Left lung (tissue), 4 donors: ENCODE measurements at regions not wholly inside any gene's neighbourhood (a gene's known extent, or its start where the extent isn't known, plus 50 kb on each side); places are given as distances from the start of the nearest gene placed in this dataset.

Source experiments
- ATAC-seq: fragments of 200-7000 bp; cut with Tn5 transposase; one replicate; pipeline ENCODE4 v1.9.1; 2020; ENCODE audit warnings: moderate library complexity
- DNase-seq, 4 donors: peaks; one replicate each; pipeline ENCODE4 v3.0.0-alpha.2; 2013 to 2020
- H3K27ac ChIP-seq, 2 donors: fragments of 200-600 bp; sonication (generic) in 1 of 2; one replicate each; pipeline versions ENCODE4 v1.5.0 to v1.8.0; 2020 to 2021
- H3K27me3 ChIP-seq, 2 donors: fragments of 200-600 bp; sonication (generic) in 1 of 2; one replicate each; pipeline versions ENCODE4 v1.5.0 to v1.8.0; 2020 to 2021
- H3K36me3 ChIP-seq, 2 donors: fragments of 200-600 bp; sonication (generic) in 1 of 2; one replicate each; pipeline versions ENCODE4 v1.5.0 to v1.8.0; 2020 to 2021
- H3K4me1 ChIP-seq, 2 donors: fragments of 200-600 bp; one replicate each; pipeline ENCODE4 v1.8.0; 2021
- H3K4me3 ChIP-seq, 2 donors: fragments of 200-600 bp; sonication (generic) in 1 of 2; one replicate each; pipeline versions ENCODE4 v1.5.0 to v1.8.0; 2020 to 2021; ENCODE audit warnings: mild to moderate bottlenecking in 1 of 2
- H3K9me3 ChIP-seq, 2 donors: fragments of 200-600 bp; sonication (generic) in 1 of 2; one replicate each; pipeline versions ENCODE4 v1.5.0 to v1.8.0; 2020 to 2021
- intact Hi-C, 2 donors: fragments of 100-400 bp; cut with DNase I; formaldehyde crosslinking; loops; one replicate each; pipeline versions ENCODE4 v1.11.2 to v1.14.2; 2022
- TF ChIP-seq, protein P1 (sequence below), 2 donors: fragments of 200-600 bp; sonication (generic) in 1 of 2; IDR thresholded peaks; one replicate each; pipeline versions ENCODE4 v1.5.0 to v1.8.0; 2021; ENCODE audit warnings: antibody characterized with exemption in 2 of 2
- donor health status: DM: no; HTN: yes; CAD: no.
- donor health status: DM: no; HTN: no; CAD: no.

DNA sequence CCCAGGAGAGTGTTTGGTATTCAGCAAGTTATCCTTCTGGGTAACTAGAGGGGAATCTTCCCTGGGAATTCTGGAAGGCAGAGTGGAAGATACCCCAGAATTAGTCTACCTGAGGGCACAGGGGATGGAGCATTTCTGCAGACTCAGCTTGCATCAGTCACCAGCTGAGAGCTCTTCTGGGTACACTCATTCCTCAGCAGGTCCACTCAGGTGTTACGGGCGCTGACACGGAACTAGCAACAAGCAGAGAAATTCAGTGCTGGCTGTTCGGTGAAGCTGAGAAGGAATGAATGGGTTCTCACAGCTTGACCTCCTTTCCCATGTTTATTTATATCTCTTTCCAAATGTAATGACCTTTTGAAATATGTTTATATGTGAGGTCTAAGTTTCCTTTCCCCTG is 106.0 kb upstream of the PNPLA4 start:
- no peak for DNase-seq
- peak; percentile 62 for ATAC-seq
- Histone ChIP-seq H3K27ac (no peak overlapping the region), H3K4me1 (no peaks in the 10 kb centered on the region), H3K27me3 (no peaks in the 10 kb centered on the region), H3K36me3 (no peaks in the 10 kb centered on the region), H3K4me3 (no peak overlapping the region), H3K9me3 (no peaks in the 10 kb centered on the region)
- TF ChIP-seq, protein P1, sequence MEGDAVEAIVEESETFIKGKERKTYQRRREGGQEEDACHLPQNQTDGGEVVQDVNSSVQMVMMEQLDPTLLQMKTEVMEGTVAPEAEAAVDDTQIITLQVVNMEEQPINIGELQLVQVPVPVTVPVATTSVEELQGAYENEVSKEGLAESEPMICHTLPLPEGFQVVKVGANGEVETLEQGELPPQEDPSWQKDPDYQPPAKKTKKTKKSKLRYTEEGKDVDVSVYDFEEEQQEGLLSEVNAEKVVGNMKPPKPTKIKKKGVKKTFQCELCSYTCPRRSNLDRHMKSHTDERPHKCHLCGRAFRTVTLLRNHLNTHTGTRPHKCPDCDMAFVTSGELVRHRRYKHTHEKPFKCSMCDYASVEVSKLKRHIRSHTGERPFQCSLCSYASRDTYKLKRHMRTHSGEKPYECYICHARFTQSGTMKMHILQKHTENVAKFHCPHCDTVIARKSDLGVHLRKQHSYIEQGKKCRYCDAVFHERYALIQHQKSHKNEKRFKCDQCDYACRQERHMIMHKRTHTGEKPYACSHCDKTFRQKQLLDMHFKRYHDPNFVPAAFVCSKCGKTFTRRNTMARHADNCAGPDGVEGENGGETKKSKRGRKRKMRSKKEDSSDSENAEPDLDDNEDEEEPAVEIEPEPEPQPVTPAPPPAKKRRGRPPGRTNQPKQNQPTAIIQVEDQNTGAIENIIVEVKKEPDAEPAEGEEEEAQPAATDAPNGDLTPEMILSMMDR (IDR thresholded peaks at IDR 0.05), result no peak
- intact Hi-C loops, result no loop called here

DNA sequence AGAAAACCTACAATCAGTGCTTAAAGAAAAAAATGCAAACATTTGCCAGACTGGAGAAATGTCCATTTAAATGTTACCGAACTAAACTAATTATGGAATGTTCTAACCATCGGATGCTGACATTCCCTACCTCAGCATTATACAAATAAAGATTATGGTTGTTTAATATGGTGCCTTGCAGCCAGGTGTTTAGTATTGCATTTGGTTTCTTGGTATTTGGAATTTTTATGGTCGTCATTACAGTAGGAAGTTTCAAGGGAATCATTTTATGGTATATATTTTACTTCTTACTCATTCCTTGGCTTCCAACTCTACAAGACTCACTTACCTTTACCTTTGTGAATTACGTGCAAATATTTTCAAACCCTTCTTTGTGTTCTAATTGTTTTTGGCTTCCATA is 103.1 kb upstream of the PNPLA4 start:
- DNase-seq (no peak), ATAC-seq (no peak)

DNA sequence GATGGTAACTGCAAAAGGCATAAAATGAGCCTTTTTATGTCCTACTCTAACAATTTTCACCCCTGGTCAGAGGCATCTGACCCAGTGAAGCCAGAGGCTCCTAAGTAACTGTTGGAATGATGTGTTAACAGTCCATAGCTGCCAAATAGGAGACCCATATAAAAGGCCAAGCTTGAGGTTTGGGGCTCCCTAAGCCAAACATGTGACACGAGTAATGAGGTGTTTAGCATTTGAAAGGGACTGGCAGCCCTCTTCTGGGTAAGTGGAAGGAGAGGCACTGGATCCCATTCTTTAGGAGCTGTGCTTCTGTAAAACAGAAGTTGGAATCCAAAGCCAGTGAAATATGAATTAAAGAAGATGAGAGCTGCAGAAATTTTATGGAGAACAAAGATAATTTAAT is 100.6 kb upstream of the PNPLA4 start:
- no peak overlapping the region for H3K27ac ChIP-seq
- peak in 2 of 4 donors; percentile 42 to 64 for DNase-seq
- no peaks in the 10 kb centered on the region for H3K27me3 ChIP-seq
- intact Hi-C loops, result no loop called here
- TF ChIP-seq, protein P1 (IDR thresholded peaks at IDR 0.05), result no peak
- H3K36me3 ChIP-seq, result no peaks in the 10 kb centered on the region
- no peak overlapping the region for H3K4me3 ChIP-seq
- no peaks in the 10 kb centered on the region for H3K9me3 ChIP-seq
- H3K4me1 ChIP-seq, result no peaks in the 10 kb centered on the region
- no peak for ATAC-seq

More for the DNA sequence above, 103.1 kb upstream of the PNPLA4 start:
- Histone ChIP-seq H3K27me3 (no peaks in the 10 kb centered on the region), H3K4me3 (no peak overlapping the region), H3K9me3 (no peaks in the 10 kb centered on the region), H3K36me3 (no peaks in the 10 kb centered on the region), H3K27ac (no peak overlapping the region), H3K4me1 (no peaks in the 10 kb centered on the region)
- TF ChIP-seq, protein P1 (IDR thresholded peaks at IDR 0.05), result no peak
- intact Hi-C loops, result no loop called here

DNA sequence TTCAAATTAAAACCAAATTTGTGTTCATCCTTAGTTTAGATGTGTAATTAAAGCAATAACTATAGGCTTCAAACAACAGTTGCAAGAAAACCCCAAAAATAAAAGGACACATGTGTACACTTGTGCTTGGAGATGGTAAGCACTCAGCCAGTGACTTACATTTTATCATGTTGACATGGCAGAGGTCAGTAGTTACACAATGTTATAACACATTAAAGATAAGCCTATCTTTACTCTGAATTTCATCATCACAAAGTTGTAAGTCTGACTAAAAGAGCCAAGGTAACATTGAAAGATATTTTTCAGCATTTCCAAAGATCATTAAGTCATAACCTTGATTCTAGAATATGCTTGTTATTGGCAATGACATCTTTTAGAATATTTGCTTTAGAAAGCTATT is 98.5 kb upstream of the PNPLA4 start:
- TF ChIP-seq, protein P1 (IDR thresholded peaks at IDR 0.05), result no peak
- Histone ChIP-seq H3K9me3 (no peaks in the 10 kb centered on the region), H3K36me3 (no peaks in the 10 kb centered on the region), H3K27ac (no peak overlapping the region), H3K4me3 (no peak overlapping the region), H3K27me3 (no peaks in the 10 kb centered on the region), H3K4me1 (no peaks in the 10 kb centered on the region)
- DNase-seq (no peak), ATAC-seq (no peak)
- intact Hi-C loops, result no loop called here

DNA sequence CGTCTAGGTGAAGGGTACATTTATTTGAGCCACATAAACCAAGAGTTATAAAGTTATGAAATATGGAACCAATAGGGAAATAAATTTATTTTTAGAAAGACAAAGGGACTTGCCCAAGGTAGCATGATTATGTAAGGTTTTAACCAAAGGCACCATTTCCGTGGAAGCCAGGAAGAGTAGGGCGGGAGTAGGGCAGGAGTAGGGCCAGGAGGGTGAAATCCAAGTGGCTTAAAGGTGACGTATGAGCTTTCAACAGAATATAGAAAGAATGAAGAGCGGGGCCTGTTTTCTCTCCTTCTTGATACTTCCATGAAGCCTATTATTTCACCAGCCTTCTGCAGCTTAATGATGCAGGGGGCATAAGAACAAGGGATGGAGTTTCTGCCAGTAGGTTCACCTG is 91.7 kb upstream of the PNPLA4 start:
- Histone ChIP-seq H3K4me1 (no peaks in the 10 kb centered on the region), H3K27ac (no peak overlapping the region), H3K4me3 (no peak overlapping the region), H3K9me3 (no peaks in the 10 kb centered on the region), H3K36me3 (no peaks in the 10 kb centered on the region), H3K27me3 (no peaks in the 10 kb centered on the region)
- TF ChIP-seq, protein P1 (IDR thresholded peaks at IDR 0.05), result no peak
- DNase-seq (no peak), ATAC-seq (no peak)
- intact Hi-C loops, result no loop called here
